ENCODE measurements at regions not wholly inside any gene's neighbourhood (a gene's known extent, or its start where the extent isn't known, plus 50 kb on each side); places are given as distances from the start of the nearest gene placed in this dataset.

DNA sequence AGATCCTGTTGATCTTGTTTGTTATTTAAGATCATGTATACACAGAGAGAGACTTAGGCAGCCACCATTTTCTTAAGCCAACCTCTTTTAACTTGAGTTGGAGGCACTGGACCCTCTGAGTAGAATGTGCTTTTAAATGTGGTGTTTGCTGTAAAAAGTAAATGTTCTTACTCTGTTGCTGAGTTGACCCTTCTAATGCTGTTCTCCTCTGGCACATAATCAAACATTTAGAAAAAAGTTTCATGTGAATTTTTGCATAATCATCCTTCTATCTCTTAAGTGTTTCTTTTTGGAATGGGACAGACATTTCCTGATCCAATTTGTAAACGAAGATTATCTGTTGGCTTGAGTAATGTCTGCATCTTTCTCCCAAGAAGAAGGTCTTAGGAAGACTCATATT, 255.1 kb upstream of the ETAA1 start:
- no peak overlapping the region for H3K23ac ChIP-seq (ENCODE audit: insufficient read length, low read depth, low read length)
- H2BK120ac ChIP-seq (ENCODE audit: low read depth, low read length, poor library complexity, severe bottlenecking) = no peak overlapping the region
- no peaks in the 10 kb centered on the region for H4K20me1 ChIP-seq (ENCODE audit: control insufficient read depth, insufficient read depth, insufficient read length)
- no peak for DNase-seq
- H3K4me1 ChIP-seq (ENCODE audit: insufficient read depth, low read length) = no peaks in the 10 kb centered on the region
- H3K14ac ChIP-seq (ENCODE audit: insufficient read depth, low read length) = no peak overlapping the region
- no peaks in the 10 kb centered on the region for H3K4me1 Mint-ChIP-seq
- no peak overlapping the region for H2AFZ ChIP-seq (ENCODE audit: low read length)
- H2BK20ac ChIP-seq (ENCODE audit: low read depth, low read length, poor library complexity, severe bottlenecking) = no peak overlapping the region
- no peak overlapping the region for H3K4me2 ChIP-seq (ENCODE audit: insufficient read depth, insufficient read length, low read length)
- H3K79me1 ChIP-seq (ENCODE audit: insufficient read depth, low read depth, low read length, poor library complexity, severe bottlenecking) = no peaks in the 10 kb centered on the region
- H3K56ac ChIP-seq (ENCODE audit: insufficient read length, low read depth, low read length) = no peak overlapping the region
- H3K27ac Mint-ChIP-seq = no peak overlapping the region
- H3K9me3 ChIP-seq (ENCODE audit: control insufficient read depth, low read depth, low read length) = no peaks in the 10 kb centered on the region
- H3K9ac ChIP-seq (ENCODE audit: extremely low read depth, insufficient read length, low read length) = no peak overlapping the region
- H3K79me2 ChIP-seq (ENCODE audit: insufficient read depth, low read length) = no peaks in the 10 kb centered on the region
- no peak overlapping the region for H3K27ac ChIP-seq (ENCODE audit: insufficient read length, low read depth, low read length)
- H3K4me3 Mint-ChIP-seq = no peak overlapping the region
- H4K91ac ChIP-seq (ENCODE audit: insufficient read length, low read depth, low read length) = no peak overlapping the region
- H3K9me3 Mint-ChIP-seq = no peaks in the 10 kb centered on the region
- H2BK15ac ChIP-seq (ENCODE audit: low read depth, low read length) = no peak overlapping the region
- H3K18ac ChIP-seq (ENCODE audit: insufficient read length, low read depth, low read length) = no peak overlapping the region
- no peak overlapping the region for H4K5ac ChIP-seq (ENCODE audit: insufficient read length, low read depth, low read length)
- H2BK5ac ChIP-seq (ENCODE audit: insufficient read length, low read length) = no peak overlapping the region
- H3T11ph ChIP-seq (ENCODE audit: low read length) = no peak overlapping the region
- H4K8ac ChIP-seq (replicated peaks; ENCODE audit: insufficient read length, low read depth, low read length) = no peak overlapping the region
- no peak overlapping the region for H3K4ac ChIP-seq (ENCODE audit: low read depth, low read length)
- H3K27me3 Mint-ChIP-seq (ENCODE audit: low read depth) = no peaks in the 10 kb centered on the region
- WGBS (ENCODE audit: extremely low coverage, insufficient read length, low lambda C conversion rate) = no CpG with 5 or more reads among the region's 1 CpG
- no peak overlapping the region for H2BK12ac ChIP-seq (ENCODE audit: insufficient read length, low read depth, low read length)
- H3K23me2 ChIP-seq (ENCODE audit: insufficient read length, low read depth, low read length, poor library complexity, severe bottlenecking) = no peaks in the 10 kb centered on the region
- TF ChIP-seq, protein P1, sequence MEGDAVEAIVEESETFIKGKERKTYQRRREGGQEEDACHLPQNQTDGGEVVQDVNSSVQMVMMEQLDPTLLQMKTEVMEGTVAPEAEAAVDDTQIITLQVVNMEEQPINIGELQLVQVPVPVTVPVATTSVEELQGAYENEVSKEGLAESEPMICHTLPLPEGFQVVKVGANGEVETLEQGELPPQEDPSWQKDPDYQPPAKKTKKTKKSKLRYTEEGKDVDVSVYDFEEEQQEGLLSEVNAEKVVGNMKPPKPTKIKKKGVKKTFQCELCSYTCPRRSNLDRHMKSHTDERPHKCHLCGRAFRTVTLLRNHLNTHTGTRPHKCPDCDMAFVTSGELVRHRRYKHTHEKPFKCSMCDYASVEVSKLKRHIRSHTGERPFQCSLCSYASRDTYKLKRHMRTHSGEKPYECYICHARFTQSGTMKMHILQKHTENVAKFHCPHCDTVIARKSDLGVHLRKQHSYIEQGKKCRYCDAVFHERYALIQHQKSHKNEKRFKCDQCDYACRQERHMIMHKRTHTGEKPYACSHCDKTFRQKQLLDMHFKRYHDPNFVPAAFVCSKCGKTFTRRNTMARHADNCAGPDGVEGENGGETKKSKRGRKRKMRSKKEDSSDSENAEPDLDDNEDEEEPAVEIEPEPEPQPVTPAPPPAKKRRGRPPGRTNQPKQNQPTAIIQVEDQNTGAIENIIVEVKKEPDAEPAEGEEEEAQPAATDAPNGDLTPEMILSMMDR (conservative IDR thresholded peaks at IDR 0.05) = no peak
- H3K36me3 Mint-ChIP-seq (ENCODE audit: insufficient read depth in 1 of 3, low read depth in 3 of 3) = no peaks in the 10 kb centered on the region
- H2AK5ac ChIP-seq (ENCODE audit: insufficient read length, low read length) = no peak overlapping the region
- no peaks in the 10 kb centered on the region for H3K27me3 ChIP-seq (ENCODE audit: insufficient read depth, low read length)

Measured in H9 (cell line).